ENCODE measurements at regions not wholly inside any gene's neighbourhood (a gene's known extent, or its start where the extent isn't known, plus 50 kb on each side); places are given as distances from the start of the nearest gene placed in this dataset.

- no peak for TF ChIP-seq CTCF (IDR thresholded peaks at IDR 0.05; ENCODE audit: low read depth, low read length)
- DNase-seq (ENCODE audit: extremely low read depth, low read depth), result peak; percentile 32
Measured at GRCh38 chr20:53737396-53738038, 143.9 kb upstream of the ZNF217 start.

- no peak for DNase-seq (ENCODE audit: extremely low read depth, low read depth)
- no peak for TF ChIP-seq CTCF (IDR thresholded peaks at IDR 0.05; ENCODE audit: low read depth, low read length)
Measured at GRCh38 chr20:53736757-53737395, 143.2 kb upstream of the ZNF217 start.

GRCh38 chr20:53736122-53736756 is 142.6 kb upstream of the ZNF217 start:
- no peak for DNase-seq (ENCODE audit: extremely low read depth, low read depth)
- TF ChIP-seq CTCF (IDR thresholded peaks at IDR 0.05; ENCODE audit: low read depth, low read length), result no peak

- no peak for TF ChIP-seq CTCF (IDR thresholded peaks at IDR 0.05; ENCODE audit: low read depth, low read length)
- peak; percentile 78 for DNase-seq (ENCODE audit: extremely low read depth, low read depth)
Measured at GRCh38 chr20:53735536-53736050, 142.0 kb upstream of the ZNF217 start.

GRCh38 chr20:53734006-53734688 is 140.5 kb upstream of the ZNF217 start:
- DNase-seq (ENCODE audit: extremely low read depth, low read depth), result no peak
- TF ChIP-seq CTCF (IDR thresholded peaks at IDR 0.05; ENCODE audit: low read depth, low read length), result no peak

- no peak for TF ChIP-seq CTCF (IDR thresholded peaks at IDR 0.05; ENCODE audit: low read depth, low read length)
- no peak for DNase-seq (ENCODE audit: extremely low read depth, low read depth)
Measured at GRCh38 chr20:53731595-53731994, 138.0 kb upstream of the ZNF217 start.
